Hepatic stellate cell (primary cell): ENCODE measurements at regions not wholly inside any gene's neighbourhood (a gene's known extent, or its start where the extent isn't known, plus 50 kb on each side); places are given as distances from the start of the nearest gene placed in this dataset.
A peak's percentile ranks its signal among the peaks of the same experiment; 100 is the strongest.

Source experiments
- DNase-seq: peaks from one replicate; pipeline ENCODE4 v3.0.0; 2011; ENCODE audit warnings: low spot score

DNA sequence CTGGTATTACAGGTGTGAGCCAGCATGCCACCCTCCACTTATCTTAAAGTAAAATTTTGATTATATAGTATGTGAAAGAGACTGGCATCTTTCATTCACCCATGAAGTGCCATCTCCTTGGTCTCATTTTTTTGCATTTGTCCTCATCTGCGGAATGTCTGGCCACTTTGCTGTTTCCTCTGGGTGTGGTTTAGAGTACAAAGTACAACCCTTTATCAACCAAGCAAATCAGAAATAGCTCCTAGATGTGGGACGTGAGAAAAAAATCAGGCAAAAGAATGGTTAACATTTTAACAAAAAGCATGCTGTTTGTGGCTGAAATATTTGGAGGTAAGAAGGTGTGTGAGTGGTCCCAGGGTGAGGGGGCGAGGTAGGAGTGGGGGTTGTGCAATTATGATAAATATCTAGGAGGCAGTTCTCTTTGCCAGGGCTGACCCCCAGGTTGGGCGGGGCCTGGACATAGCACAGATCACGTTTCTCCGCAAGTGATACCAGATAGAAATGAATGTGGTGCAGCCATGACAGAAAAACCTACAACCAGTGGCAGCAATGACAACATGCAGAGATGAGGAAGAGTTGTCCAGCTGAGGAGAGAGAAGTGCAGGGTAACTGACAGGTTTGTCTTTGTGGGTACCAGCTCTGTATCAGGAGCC is 115.8 kb upstream of the SERTAD2 start:
- no peak for DNase-seq

DNA sequence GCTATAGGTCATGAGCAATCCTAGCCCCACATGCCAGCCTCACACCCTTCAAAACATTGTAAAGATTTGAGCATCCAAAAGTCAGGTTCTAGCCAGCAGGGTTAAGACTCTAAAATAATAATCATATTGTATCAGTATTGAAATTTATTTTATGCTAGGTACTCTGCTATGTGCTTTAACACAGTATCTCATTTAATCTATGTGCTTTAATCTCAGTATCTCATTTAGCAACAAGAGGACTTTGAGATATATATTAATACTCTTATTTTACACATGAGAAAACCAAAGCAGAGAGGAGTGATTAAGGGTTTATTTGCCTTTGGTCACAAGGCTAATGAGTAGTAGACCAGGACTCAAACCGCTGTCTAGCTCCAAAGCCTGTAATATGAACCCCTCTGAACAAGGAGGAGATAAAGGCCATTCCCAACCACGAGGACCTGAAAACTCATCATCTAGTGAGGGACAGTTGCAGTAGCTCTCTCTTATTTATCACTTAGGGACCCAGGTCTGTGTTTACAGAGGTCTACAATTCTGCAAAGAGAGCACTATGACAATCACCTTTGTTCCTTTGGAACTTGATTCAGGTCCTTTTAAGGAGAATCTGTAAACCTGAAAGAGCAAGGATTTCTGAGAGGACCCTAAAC is 116.5 kb upstream of the SERTAD2 start:
- DNase-seq = no peak

DNA sequence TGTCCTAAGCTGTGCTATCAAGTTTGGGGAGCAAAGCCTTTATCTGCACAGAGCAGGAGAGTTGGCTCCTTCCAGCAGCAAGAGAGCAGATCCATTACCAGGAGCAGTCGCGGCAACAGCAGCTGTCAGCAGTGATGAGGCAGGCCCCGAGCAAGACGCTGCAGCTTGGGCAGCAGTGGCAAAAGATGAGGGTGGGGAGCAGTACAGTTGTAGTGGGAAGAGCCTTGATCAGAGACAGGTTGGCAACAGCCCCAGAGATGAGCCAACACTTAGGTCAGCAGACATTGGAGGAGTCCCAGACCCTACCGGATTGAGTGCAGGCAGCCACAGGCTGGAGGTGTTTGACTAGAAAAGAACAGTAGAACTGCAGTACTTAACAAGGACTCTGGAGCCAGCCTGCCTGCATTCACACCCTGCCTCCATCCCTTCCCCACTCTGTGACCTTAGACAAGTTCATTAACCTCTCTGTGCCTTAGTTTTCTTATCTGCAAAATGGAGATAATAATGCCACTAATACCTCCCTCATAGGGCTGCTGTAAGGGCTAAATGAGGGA is 117.1 kb upstream of the SERTAD2 start:
- DNase-seq = peak; percentile 46

DNA sequence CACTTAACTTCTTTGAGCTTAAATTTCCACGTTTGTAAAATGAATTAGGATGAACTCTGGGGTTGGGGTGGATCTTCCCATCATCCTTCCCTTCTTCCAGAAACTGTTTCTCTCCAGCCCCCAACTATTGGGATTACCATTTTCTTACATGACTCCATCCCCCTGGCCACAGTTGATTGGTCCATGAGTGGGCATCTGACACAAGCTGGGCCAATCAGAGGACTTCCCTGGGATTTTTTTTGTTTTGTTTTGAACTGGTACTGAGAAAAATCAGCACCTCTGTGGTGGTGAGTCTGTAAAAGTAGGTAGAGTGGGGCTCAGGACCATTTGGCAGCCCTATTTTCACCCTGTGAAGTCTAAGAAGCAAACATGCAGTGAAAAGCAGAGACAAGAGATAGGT is 118.0 kb upstream of the SERTAD2 start:
- DNase-seq = no peak

DNA sequence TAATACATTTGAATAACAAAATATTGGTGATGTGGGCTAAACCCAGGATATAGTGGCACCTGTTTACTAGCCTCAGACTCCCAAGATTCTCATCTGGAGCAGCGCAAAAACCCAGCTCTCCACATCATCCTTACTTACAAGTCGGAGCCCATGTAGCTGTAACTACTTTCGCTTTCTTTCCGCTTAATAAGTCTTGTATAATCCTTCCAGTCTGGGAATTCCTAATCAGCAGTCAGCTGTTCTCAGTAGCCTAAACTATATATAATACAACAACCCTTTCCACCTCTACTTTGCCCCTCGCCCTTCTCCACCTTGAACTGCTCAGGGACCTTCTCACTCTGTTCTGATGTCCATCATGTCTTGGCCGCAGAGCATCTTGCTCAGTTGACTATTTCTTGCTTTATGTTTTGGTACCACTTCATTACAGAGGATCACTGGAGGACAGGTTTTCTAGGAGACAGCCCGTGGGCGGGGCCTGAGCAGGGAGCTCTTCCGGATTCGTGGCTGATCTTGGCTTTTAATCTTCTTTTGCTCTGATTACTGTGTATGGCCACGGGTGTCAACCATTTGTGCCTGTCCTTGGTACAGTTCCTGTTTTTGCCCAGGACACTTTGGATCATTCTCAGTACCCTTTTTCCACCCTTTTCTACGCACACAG is 119.9 kb upstream of the SERTAD2 start:
- no peak for DNase-seq

DNA sequence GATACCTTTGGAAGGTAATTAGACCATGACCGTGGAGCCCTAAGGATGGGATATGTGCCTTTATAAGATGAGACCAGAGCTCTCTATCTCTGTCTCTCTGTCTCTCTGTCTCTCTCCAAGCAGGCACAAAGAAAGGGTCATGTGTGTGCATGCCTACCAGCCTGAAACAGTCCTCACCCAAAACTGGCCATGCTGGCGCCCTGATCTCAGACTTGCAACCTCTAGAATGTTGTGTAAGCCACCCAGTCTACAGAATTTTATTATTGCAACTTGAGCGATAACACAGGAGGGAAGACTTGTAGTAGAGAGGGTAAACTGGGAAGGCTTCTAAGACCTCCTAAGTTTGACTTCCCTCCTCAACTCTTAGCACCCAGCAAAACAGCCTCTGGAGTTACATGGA is 124.1 kb upstream of the SERTAD2 start:
- DNase-seq = no peak

DNA sequence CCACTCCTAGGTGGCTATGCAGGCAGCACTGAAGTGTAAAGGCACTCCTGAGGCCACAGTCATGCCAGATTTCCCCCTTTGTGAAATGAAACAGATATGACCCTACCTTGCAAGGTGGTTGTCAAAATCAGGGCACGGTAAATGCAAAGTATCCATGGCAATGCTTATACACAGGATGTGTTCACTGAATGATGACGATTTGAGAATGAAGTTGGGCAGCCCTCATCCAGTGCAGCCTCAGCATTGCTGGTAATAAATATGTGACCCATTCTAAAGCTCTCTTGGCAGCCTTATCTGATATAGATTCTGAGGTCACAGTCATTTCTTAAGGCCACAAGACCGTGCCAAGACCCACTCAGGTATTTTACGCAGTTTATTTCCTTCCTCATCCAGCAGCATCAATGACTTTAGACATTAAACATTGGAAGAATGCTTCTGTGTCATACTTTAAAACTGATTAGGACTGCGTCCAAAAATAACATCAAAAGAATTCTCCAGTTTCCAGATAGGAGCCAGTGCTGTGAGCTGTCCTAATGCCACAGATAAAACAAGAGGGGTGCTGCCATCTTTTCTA is 125.5 kb upstream of the SERTAD2 start:
- peak; percentile 64 for DNase-seq

- DNase-seq = no peak
These were observed 126.3 kb upstream of the SERTAD2 start for GRCh38 chr2:64780041-64780440.

GRCh38 chr2:64781711-64782390 is 128.1 kb upstream of the SERTAD2 start:
- DNase-seq = no peak

GRCh38 chr2:64784168-64785061 is 130.7 kb upstream of the SERTAD2 start:
- DNase-seq = no peak

DNA sequence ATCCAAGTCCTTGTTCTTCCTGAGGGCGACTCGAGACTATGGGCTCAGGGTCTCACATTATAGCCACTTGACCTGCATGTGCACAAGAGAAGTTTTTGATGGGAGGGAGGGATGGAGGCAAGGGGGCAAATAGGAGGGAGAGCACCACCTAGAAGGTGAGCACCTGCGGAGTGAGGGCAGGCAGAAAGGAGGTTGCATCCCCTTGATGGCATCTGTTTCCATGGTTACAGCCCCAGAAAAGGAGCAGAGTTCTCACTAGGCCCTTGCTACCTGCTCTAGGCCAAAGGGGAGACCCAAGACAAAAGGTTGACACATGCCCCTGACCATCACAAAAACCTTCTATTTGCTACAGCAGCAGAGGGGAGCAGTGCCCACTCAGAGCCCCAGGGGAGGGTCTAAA is 131.5 kb upstream of the SERTAD2 start:
- no peak for DNase-seq

GRCh38 chr2:64786343-64787018 is 132.8 kb upstream of the SERTAD2 start:
- DNase-seq = no peak

DNA sequence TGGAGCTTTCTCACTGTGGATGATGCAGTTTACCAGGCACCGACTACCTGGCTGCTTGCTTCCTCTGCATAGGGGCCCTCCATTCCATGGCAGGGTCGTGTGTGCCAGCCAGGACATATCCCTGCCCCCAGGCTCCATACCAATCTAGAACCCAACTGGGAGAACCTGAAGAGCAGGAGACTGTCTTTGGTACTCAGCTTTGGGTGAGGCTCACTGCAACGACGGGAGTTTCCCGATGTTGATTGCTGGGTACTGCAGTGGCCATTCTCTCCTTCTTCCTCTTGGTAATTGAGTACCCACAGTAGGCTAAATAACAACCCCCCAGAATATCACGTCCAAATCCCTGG is 133.3 kb upstream of the SERTAD2 start:
- no peak for DNase-seq

DNA sequence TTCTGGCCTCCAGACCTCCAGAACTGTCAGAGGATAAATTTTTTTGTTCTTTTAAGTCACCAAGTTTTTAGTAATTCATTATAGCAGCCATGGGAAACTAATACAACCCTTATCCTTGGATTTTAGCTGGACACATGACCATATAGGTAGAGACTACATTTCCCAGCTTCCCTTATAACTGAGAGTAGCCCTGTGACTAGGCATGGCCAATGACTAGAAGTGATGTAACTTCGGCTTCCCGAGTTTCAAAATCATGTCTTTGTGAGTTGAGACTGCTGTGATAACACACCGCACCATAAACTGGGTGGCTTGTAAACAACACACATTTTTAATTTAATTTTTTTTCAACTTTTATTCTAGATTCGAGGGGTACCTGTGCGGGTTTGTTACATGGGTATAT is 134.0 kb upstream of the SERTAD2 start:
- no peak for DNase-seq

DNA sequence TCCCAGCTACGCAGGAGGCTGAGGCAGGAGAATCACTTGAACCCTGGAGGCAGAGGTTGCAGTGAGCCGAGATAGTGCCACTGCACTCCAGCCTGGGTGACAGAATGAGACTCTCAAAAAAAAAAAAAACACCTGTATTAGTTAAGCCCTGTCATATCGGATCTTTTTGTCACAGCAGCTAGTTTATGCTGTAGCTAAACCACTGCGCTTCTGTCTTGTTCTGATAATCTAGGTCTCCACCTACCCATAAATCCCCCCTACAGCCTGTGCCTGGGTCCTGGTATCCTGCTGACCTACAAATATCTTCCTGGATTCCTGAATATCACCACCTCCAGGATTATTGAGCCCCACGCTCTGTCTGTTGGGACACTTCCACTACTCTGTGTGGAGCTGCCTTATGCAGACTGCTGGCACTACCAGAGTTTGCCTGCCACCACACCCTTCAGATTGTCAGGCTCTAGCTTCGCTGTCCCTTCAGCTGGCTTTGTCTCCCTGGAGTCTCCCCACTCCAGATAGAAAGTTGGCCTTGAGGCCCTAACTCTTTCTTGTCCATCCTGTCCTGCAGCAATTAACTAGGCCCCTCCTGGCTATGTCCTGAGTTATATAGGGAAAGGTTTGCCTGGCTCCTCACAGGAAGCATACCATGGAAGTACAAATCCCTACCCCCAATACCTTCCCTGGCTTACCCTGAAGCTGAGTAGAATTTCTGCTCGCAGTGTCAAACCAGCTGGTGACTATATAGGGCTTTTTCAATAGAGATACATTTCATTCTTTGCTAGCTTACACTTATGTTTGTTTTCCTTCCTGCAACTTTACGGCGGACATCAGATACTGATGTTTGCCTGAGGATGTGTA is 136.0 kb upstream of the SERTAD2 start:
- no peak for DNase-seq

GRCh38 chr2:64792300-64792699 is 138.6 kb upstream of the SERTAD2 start:
- DNase-seq = no peak

DNA sequence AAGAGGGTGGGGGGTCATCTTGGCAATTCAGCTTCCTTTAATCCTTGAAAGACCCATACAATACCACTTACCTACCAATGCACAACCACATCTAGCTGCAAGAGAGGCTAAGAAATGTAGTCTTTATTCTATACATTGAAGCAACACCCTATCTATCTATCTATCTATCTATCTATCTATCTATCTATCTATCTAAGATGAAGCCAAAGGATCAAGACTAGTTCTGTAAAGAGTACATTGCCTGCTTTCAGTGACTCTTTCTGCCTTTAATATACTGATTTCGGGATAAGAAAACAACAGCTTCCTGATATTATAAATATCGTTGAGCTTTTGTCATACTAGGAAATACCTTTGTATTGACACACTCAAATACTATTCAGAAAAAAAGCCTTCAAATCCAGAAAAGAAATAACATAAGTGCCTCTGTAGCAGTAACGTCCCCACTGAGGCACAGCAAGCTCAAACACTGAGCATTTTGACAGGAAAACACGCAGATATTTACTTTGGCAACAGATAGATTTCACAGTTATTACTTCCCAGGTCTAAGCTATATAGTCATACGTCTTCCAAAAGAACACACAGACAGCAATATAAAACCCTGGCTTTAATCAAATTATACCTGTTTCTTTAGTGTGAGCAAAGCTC is 139.4 kb upstream of the SERTAD2 start:
- DNase-seq = no peak

GRCh38 chr2:64793701-64794100 is 140.0 kb upstream of the SERTAD2 start:
- no peak for DNase-seq

- no peak for DNase-seq
These were observed 140.8 kb upstream of the SERTAD2 start for GRCh38 chr2:64794426-64794995.
